ENCODE measurements at regions not wholly inside any gene's neighbourhood (a gene's known extent, or its start where the extent isn't known, plus 50 kb on each side); places are given as distances from the start of the nearest gene placed in this dataset.

GRCh38 chr1:90488451-90488850 lies 228.7 kb downstream of the BARHL2 start:
- Histone ChIP-seq H3K36me3 (ENCODE audit: insufficient read depth, low read depth, low read length) (no peaks in the 10 kb centered on the region), H3K9me3 (ENCODE audit: insufficient read depth, low read depth, low read length) (no peaks in the 10 kb centered on the region), H3K27me3 (ENCODE audit: insufficient read depth, low read length) (no peaks in the 10 kb centered on the region), H3K4me3 (ENCODE audit: low read length) (no peak overlapping the region), H3K9ac (ENCODE audit: low read depth, low read length) (no peak overlapping the region), H3K4me1 (ENCODE audit: insufficient read depth, low read length) (no peaks in the 10 kb centered on the region), H3K27ac (ENCODE audit: low read length) (no peak overlapping the region)

GRCh38 chr1:90486996-90487395 lies 230.1 kb downstream of the BARHL2 start:
- Histone ChIP-seq H3K27ac (ENCODE audit: low read length) (no peak overlapping the region), H3K9me3 (ENCODE audit: insufficient read depth, low read depth, low read length) (no peaks in the 10 kb centered on the region), H3K36me3 (ENCODE audit: insufficient read depth, low read depth, low read length) (no peaks in the 10 kb centered on the region)

GRCh38 chr1:90486134-90486824 lies 230.8 kb downstream of the BARHL2 start:
- no peak overlapping the region for H3K9ac ChIP-seq (ENCODE audit: low read depth, low read length)
- H3K36me3 ChIP-seq (ENCODE audit: insufficient read depth, low read depth, low read length) = no peaks in the 10 kb centered on the region
- no peaks in the 10 kb centered on the region for H3K9me3 ChIP-seq (ENCODE audit: insufficient read depth, low read depth, low read length)
- H3K4me3 ChIP-seq (ENCODE audit: low read length) = no peak overlapping the region
- H3K27me3 ChIP-seq (ENCODE audit: insufficient read depth, low read length) = no peaks in the 10 kb centered on the region
- H3K27ac ChIP-seq (ENCODE audit: low read length) = no peak overlapping the region
- H3K4me1 ChIP-seq (ENCODE audit: insufficient read depth, low read length) = no peaks in the 10 kb centered on the region

More at GRCh38 chr1:90486996-90487395, 230.1 kb downstream of the BARHL2 start:
- Histone ChIP-seq H3K4me3 (ENCODE audit: low read length) (no peak overlapping the region), H3K4me1 (ENCODE audit: insufficient read depth, low read length) (no peaks in the 10 kb centered on the region), H3K9ac (ENCODE audit: low read depth, low read length) (no peak overlapping the region; the same call in 1 of the 2 replicates), H3K27me3 (ENCODE audit: insufficient read depth, low read length) (no peaks in the 10 kb centered on the region)

GRCh38 chr1:90480271-90480835 lies 236.7 kb downstream of the BARHL2 start:
- H3K36me3 ChIP-seq (ENCODE audit: insufficient read depth, low read depth, low read length) = no peaks in the 10 kb centered on the region
- H3K27ac ChIP-seq (ENCODE audit: low read length) = no peak overlapping the region

GRCh38 chr1:90476994-90477393 lies 240.1 kb downstream of the BARHL2 start:
- Histone ChIP-seq H3K9me3 (ENCODE audit: insufficient read depth, low read depth, low read length) (no peaks in the 10 kb centered on the region), H3K27ac (ENCODE audit: low read length) (no peak overlapping the region), H3K4me1 (ENCODE audit: insufficient read depth, low read length) (no peaks in the 10 kb centered on the region), H3K4me3 (ENCODE audit: low read length) (no peak overlapping the region), H3K27me3 (ENCODE audit: insufficient read depth, low read length) (no peaks in the 10 kb centered on the region), H3K9ac (ENCODE audit: low read depth, low read length) (no peak overlapping the region), H3K36me3 (ENCODE audit: insufficient read depth, low read depth, low read length) (no peaks in the 10 kb centered on the region)

More at GRCh38 chr1:90480271-90480835, 236.7 kb downstream of the BARHL2 start:
- Histone ChIP-seq H3K4me1 (ENCODE audit: insufficient read depth, low read length) (no peaks in the 10 kb centered on the region), H3K27me3 (ENCODE audit: insufficient read depth, low read length) (no peaks in the 10 kb centered on the region), H3K9ac (ENCODE audit: low read depth, low read length) (no peak overlapping the region), H3K4me3 (ENCODE audit: low read length) (no peak overlapping the region), H3K9me3 (ENCODE audit: insufficient read depth, low read depth, low read length) (no peaks in the 10 kb centered on the region)

GRCh38 chr1:90476411-90476810 lies 240.7 kb downstream of the BARHL2 start:
- Histone ChIP-seq H3K9me3 (ENCODE audit: insufficient read depth, low read depth, low read length) (no peaks in the 10 kb centered on the region), H3K9ac (ENCODE audit: low read depth, low read length) (no peak overlapping the region), H3K27me3 (ENCODE audit: insufficient read depth, low read length) (no peaks in the 10 kb centered on the region), H3K36me3 (ENCODE audit: insufficient read depth, low read depth, low read length) (no peaks in the 10 kb centered on the region), H3K27ac (ENCODE audit: low read length) (no peak overlapping the region), H3K4me1 (ENCODE audit: insufficient read depth, low read length) (no peaks in the 10 kb centered on the region), H3K4me3 (ENCODE audit: low read length) (no peak overlapping the region)

GRCh38 chr1:90475631-90476030 lies 241.5 kb downstream of the BARHL2 start:
- Histone ChIP-seq H3K4me3 (ENCODE audit: low read length) (no peak overlapping the region), H3K9me3 (ENCODE audit: insufficient read depth, low read depth, low read length) (no peaks in the 10 kb centered on the region), H3K9ac (ENCODE audit: low read depth, low read length) (no peak overlapping the region), H3K4me1 (ENCODE audit: insufficient read depth, low read length) (no peaks in the 10 kb centered on the region), H3K27me3 (ENCODE audit: insufficient read depth, low read length) (no peaks in the 10 kb centered on the region), H3K27ac (ENCODE audit: low read length) (no peak overlapping the region), H3K36me3 (ENCODE audit: insufficient read depth, low read depth, low read length) (no peaks in the 10 kb centered on the region)

- H3K9ac ChIP-seq (ENCODE audit: low read depth, low read length) = no peak overlapping the region
- no peaks in the 10 kb centered on the region for H3K36me3 ChIP-seq (ENCODE audit: insufficient read depth, low read depth, low read length)
- no peaks in the 10 kb centered on the region for H3K27me3 ChIP-seq (ENCODE audit: insufficient read depth, low read length)
- H3K27ac ChIP-seq (ENCODE audit: low read length) = no peak overlapping the region
- H3K4me3 ChIP-seq (ENCODE audit: low read length) = no peak overlapping the region
- H3K9me3 ChIP-seq (ENCODE audit: insufficient read depth, low read depth, low read length) = no peaks in the 10 kb centered on the region
- no peaks in the 10 kb centered on the region for H3K4me1 ChIP-seq (ENCODE audit: insufficient read depth, low read length)
These were observed 242.4 kb downstream of the BARHL2 start for GRCh38 chr1:90474731-90475130.

- Histone ChIP-seq H3K27me3 (ENCODE audit: insufficient read depth, low read length) (no peaks in the 10 kb centered on the region), H3K9ac (ENCODE audit: low read depth, low read length) (no peak overlapping the region), H3K4me3 (ENCODE audit: low read length) (no peak overlapping the region), H3K4me1 (ENCODE audit: insufficient read depth, low read length) (no peaks in the 10 kb centered on the region), H3K9me3 (ENCODE audit: insufficient read depth, low read depth, low read length) (no peaks in the 10 kb centered on the region), H3K27ac (ENCODE audit: low read length) (no peak overlapping the region), H3K36me3 (ENCODE audit: insufficient read depth, low read depth, low read length) (no peaks in the 10 kb centered on the region)
These were observed 242.9 kb downstream of the BARHL2 start for GRCh38 chr1:90474158-90474557.

GRCh38 chr1:90472775-90473174 lies 244.3 kb downstream of the BARHL2 start:
- no peaks in the 10 kb centered on the region for H3K27me3 ChIP-seq (ENCODE audit: insufficient read depth, low read length)
- no peaks in the 10 kb centered on the region for H3K9me3 ChIP-seq (ENCODE audit: insufficient read depth, low read depth, low read length)
- no peaks in the 10 kb centered on the region for H3K36me3 ChIP-seq (ENCODE audit: insufficient read depth, low read depth, low read length)
- no peak overlapping the region for H3K9ac ChIP-seq (ENCODE audit: low read depth, low read length)
- no peak overlapping the region for H3K4me3 ChIP-seq (ENCODE audit: low read length)
- H3K4me1 ChIP-seq (ENCODE audit: insufficient read depth, low read length) = no peaks in the 10 kb centered on the region
- no peak overlapping the region for H3K27ac ChIP-seq (ENCODE audit: low read length)

GRCh38 chr1:90459570-90459969 lies 257.5 kb downstream of the BARHL2 start:
- no peak overlapping the region for H3K4me3 ChIP-seq (ENCODE audit: low read length)
- no peak overlapping the region for H3K9ac ChIP-seq (ENCODE audit: low read depth, low read length)
- H3K36me3 ChIP-seq (ENCODE audit: insufficient read depth, low read depth, low read length) = no peaks in the 10 kb centered on the region
- H3K27ac ChIP-seq (ENCODE audit: low read length) = no peak overlapping the region
- H3K27me3 ChIP-seq (ENCODE audit: insufficient read depth, low read length) = no peaks in the 10 kb centered on the region
- no peaks in the 10 kb centered on the region for H3K4me1 ChIP-seq (ENCODE audit: insufficient read depth, low read length)
- H3K9me3 ChIP-seq (ENCODE audit: insufficient read depth, low read depth, low read length) = no peaks in the 10 kb centered on the region

- no peak overlapping the region for H3K9ac ChIP-seq (ENCODE audit: low read depth, low read length)
- H3K27ac ChIP-seq (ENCODE audit: low read length) = no peak overlapping the region
These were observed 259.1 kb downstream of the BARHL2 start for GRCh38 chr1:90457985-90458384.

More at GRCh38 chr1:90457985-90458384, 259.1 kb downstream of the BARHL2 start:
- Histone ChIP-seq H3K36me3 (ENCODE audit: insufficient read depth, low read depth, low read length) (no peaks in the 10 kb centered on the region), H3K9me3 (ENCODE audit: insufficient read depth, low read depth, low read length) (no peaks in the 10 kb centered on the region), H3K4me1 (ENCODE audit: insufficient read depth, low read length) (no peaks in the 10 kb centered on the region), H3K4me3 (ENCODE audit: low read length) (no peak overlapping the region), H3K27me3 (ENCODE audit: insufficient read depth, low read length) (no peaks in the 10 kb centered on the region)
